ENCODE measurements at regions not wholly inside any gene's neighbourhood (a gene's known extent, or its start where the extent isn't known, plus 50 kb on each side); places are given as distances from the start of the nearest gene placed in this dataset.

DNA sequence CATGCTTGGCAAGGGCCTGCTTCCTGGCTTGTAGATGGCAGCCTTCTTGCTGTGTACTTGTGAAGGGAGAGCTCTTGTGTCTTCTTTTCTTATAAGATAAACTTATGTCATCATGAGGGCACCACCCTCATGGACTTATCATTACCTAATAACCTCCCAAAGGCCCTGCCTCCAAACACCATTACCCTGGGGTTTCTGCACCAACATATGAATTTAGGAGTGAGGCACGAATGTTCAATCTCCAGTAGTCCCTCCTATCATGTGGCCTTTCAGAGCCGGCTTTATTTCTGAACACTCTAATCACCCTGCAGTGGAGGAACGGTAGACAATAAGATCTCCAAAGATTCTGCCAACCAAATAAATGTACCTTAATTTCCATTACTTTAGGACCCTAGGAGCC is 144.3 kb downstream of the ABCC12 start:
- H3K4me1 Mint-ChIP-seq = peaks cover 21% of the 10 kb centered on the region
- Histone ChIP-seq H2AFZ (replicated peaks) (no peak overlapping the region), H3K4me1 (peaks cover 9% of the 10 kb centered on the region), H3K9ac (no peak overlapping the region), H3K27me3 (no peaks in the 10 kb centered on the region), H3K79me2 (ENCODE audit: low read depth) (no peaks in the 10 kb centered on the region), H3K27ac (no peak overlapping the region), H3K4me2 (no peak overlapping the region), H3K36me3 (no peaks in the 10 kb centered on the region), H3K4me3 (no peak overlapping the region), H3K9me3 (ENCODE audit: low read depth) (no peaks in the 10 kb centered on the region), H3F3A (ENCODE audit: low read depth) (no peaks in the 10 kb centered on the region), H4K20me1 (ENCODE audit: low read depth) (no peaks in the 10 kb centered on the region)
- H3K4me3 Mint-ChIP-seq = no peak overlapping the region
- TF ChIP-seq, protein P1, sequence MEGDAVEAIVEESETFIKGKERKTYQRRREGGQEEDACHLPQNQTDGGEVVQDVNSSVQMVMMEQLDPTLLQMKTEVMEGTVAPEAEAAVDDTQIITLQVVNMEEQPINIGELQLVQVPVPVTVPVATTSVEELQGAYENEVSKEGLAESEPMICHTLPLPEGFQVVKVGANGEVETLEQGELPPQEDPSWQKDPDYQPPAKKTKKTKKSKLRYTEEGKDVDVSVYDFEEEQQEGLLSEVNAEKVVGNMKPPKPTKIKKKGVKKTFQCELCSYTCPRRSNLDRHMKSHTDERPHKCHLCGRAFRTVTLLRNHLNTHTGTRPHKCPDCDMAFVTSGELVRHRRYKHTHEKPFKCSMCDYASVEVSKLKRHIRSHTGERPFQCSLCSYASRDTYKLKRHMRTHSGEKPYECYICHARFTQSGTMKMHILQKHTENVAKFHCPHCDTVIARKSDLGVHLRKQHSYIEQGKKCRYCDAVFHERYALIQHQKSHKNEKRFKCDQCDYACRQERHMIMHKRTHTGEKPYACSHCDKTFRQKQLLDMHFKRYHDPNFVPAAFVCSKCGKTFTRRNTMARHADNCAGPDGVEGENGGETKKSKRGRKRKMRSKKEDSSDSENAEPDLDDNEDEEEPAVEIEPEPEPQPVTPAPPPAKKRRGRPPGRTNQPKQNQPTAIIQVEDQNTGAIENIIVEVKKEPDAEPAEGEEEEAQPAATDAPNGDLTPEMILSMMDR (IDR thresholded peaks at IDR 0.05) = no peak
- TF ChIP-seq EZH2 (IDR thresholded peaks at IDR 0.05) (no peak), EZH2phosphoT487 (IDR thresholded peaks at IDR 0.05) (no peak)
- no peak overlapping the region for H3K27ac Mint-ChIP-seq
- no peaks in the 10 kb centered on the region for H3K36me3 Mint-ChIP-seq
- H3K9me3 Mint-ChIP-seq = peaks cover 5% of the 10 kb centered on the region
- DNase-seq (ENCODE audit: low spot score) = no peak
- H3K27me3 Mint-ChIP-seq (ENCODE audit: insufficient read depth, low read depth) = no peaks in the 10 kb centered on the region

- H3K4me1 ChIP-seq = peaks cover 22% of the 10 kb centered on the region
- H3K27ac ChIP-seq = no peak overlapping the region
- no peak overlapping the region for H3K9ac ChIP-seq
- no peak overlapping the region for H3K4me3 Mint-ChIP-seq
- H3K9me3 Mint-ChIP-seq = peaks cover 3% of the 10 kb centered on the region
- H3K4me2 ChIP-seq = no peak overlapping the region
- no peak overlapping the region for H2AFZ ChIP-seq (replicated peaks)
- no peaks in the 10 kb centered on the region for H3F3A ChIP-seq (ENCODE audit: low read depth)
- TF ChIP-seq EZH2 (IDR thresholded peaks at IDR 0.05) (no peak), EZH2phosphoT487 (IDR thresholded peaks at IDR 0.05) (no peak)
- TF ChIP-seq, protein P1 (IDR thresholded peaks at IDR 0.05) = no peak
- no peaks in the 10 kb centered on the region for H3K27me3 ChIP-seq
- no peaks in the 10 kb centered on the region for H3K36me3 Mint-ChIP-seq
- no peak overlapping the region for H3K4me3 ChIP-seq
- H3K27me3 Mint-ChIP-seq (ENCODE audit: insufficient read depth, low read depth) = no peaks in the 10 kb centered on the region
- DNase-seq (ENCODE audit: low spot score) = no peak
- H3K4me1 Mint-ChIP-seq = peaks cover 29% of the 10 kb centered on the region
- H3K9me3 ChIP-seq (ENCODE audit: low read depth) = no peaks in the 10 kb centered on the region
- no peaks in the 10 kb centered on the region for H3K79me2 ChIP-seq (ENCODE audit: low read depth)
- H4K20me1 ChIP-seq (ENCODE audit: low read depth) = no peaks in the 10 kb centered on the region
- H3K36me3 ChIP-seq = no peaks in the 10 kb centered on the region
- no peak overlapping the region for H3K27ac Mint-ChIP-seq
These were observed 147.7 kb downstream of the ABCC12 start for GRCh38 chr16:48008011-48008525.

- Histone ChIP-seq H3K9me3 (ENCODE audit: low read depth) (no peaks in the 10 kb centered on the region), H4K20me1 (ENCODE audit: low read depth) (no peaks in the 10 kb centered on the region), H3K4me1 (peaks cover 13% of the 10 kb centered on the region), H3F3A (ENCODE audit: low read depth) (no peaks in the 10 kb centered on the region), H3K4me3 (no peak overlapping the region), H3K4me2 (peak overlapping the region; percentile 3), H3K27me3 (no peaks in the 10 kb centered on the region), H3K79me2 (ENCODE audit: low read depth) (no peaks in the 10 kb centered on the region), H3K27ac (no peak overlapping the region), H2AFZ (replicated peaks) (peak overlapping the region; percentile 38), H3K36me3 (no peaks in the 10 kb centered on the region), H3K9ac (no peak overlapping the region)
- H3K9me3 Mint-ChIP-seq = peaks cover 3% of the 10 kb centered on the region
- H3K27me3 Mint-ChIP-seq (ENCODE audit: insufficient read depth, low read depth) = no peaks in the 10 kb centered on the region
- H3K36me3 Mint-ChIP-seq = no peaks in the 10 kb centered on the region
- peak overlapping the region; percentile 72 for H3K27ac Mint-ChIP-seq
- no peak for DNase-seq (ENCODE audit: low spot score)
- TF ChIP-seq EZH2 (IDR thresholded peaks at IDR 0.05) (no peak), EZH2phosphoT487 (IDR thresholded peaks at IDR 0.05) (no peak)
- TF ChIP-seq, protein P1 (IDR thresholded peaks at IDR 0.05) = no peak
- H3K4me1 Mint-ChIP-seq = peaks cover 21% of the 10 kb centered on the region
- no peak overlapping the region for H3K4me3 Mint-ChIP-seq
These were observed 151.6 kb downstream of the ABCC12 start for GRCh38 chr16:48004141-48004695.
